ENCODE measurements at regions not wholly inside any gene's neighbourhood (a gene's known extent, or its start where the extent isn't known, plus 50 kb on each side); places are given as distances from the start of the nearest gene placed in this dataset.

DNA sequence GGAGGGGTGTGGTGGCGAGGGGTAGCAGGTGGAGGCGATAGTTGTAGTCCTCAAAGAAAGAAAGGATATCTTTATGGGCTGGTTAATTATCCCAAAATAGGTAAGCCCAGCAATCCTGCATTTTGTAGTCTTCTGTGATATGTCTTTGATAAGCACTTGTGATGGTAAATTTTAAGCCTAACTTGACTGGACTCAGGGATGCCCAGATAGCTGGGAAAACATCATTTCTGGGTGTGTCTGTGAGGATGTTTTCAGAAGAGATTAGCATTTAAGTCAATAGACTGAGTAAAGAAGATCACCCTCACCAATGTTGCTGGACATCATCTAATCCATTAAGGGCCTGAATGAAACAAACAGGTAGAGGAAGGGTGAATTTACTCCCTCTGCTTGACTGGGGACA, 124.8 kb upstream of the RIPOR2 start:
- ChIA-PET CTCF (interaction anchor here (1.6 kb wide), 1 partner anchor 43 kb away, joined by 4 read pairs; no protein-coding TSS in a partner anchor), POLR2A (no interaction called here)
- no peak for DNase-seq (ENCODE audit: extremely low spot score)
- TF ChIP-seq SUZ12 (IDR thresholded peaks at IDR 0.05) (no peak), CTBP1 (IDR thresholded peaks at IDR 0.05; ENCODE audit: borderline replicate concordance) (no peak), FOXA1 (IDR thresholded peaks at IDR 0.05) (no peak), TARDBP (IDR thresholded peaks at IDR 0.05) (no peak), ZNF384 (IDR thresholded peaks at IDR 0.05) (no peak), L3MBTL2 (conservative IDR thresholded peaks at IDR 0.05) (no peak), ELF4 (IDR thresholded peaks at IDR 0.05) (no peak)

DNA sequence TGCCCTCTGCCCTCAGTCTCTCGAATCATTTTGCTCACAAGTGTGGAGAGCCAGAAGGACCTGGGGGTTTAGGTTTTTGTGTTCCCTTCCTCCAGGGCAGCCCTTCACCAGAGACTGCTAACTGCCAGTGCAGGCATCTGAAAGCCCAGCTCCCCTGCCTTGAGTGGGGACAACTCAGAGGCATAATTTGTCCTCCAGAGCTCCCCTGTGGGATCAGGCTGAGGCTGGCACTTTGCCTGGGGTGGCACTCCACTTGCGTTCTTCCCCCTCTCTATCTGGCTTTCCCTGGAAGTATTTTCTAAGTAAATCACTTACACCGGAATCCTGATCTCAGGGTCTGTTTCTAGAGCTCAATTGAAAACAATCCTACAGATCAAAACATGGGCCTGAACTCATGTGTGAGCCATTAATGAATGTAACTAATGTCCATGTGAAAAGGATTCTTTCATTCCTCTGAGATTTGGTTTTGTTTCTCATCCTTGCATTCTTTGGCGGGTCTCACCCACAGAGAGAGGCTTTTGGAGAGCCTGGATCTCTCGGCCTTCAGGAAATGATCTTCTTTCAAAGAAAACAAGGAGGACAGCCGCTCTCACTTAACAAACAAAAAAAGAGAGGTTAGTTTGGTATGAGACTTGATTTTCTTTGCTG, 125.7 kb upstream of the RIPOR2 start:
- POLR2A ChIA-PET, result no interaction called here
- no peak for TF ChIP-seq ELF4 (IDR thresholded peaks at IDR 0.05)
- no peak for TF ChIP-seq FOXM1 (IDR thresholded peaks at IDR 0.05; ENCODE audit: borderline replicate concordance)
- TF ChIP-seq, protein P1, sequence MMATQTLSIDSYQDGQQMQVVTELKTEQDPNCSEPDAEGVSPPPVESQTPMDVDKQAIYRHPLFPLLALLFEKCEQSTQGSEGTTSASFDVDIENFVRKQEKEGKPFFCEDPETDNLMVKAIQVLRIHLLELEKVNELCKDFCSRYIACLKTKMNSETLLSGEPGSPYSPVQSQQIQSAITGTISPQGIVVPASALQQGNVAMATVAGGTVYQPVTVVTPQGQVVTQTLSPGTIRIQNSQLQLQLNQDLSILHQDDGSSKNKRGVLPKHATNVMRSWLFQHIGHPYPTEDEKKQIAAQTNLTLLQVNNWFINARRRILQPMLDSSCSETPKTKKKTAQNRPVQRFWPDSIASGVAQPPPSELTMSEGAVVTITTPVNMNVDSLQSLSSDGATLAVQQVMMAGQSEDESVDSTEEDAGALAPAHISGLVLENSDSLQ (IDR thresholded peaks at IDR 0.05), result no peak
- TF ChIP-seq LEF1 (IDR thresholded peaks at IDR 0.05; ENCODE audit: borderline replicate concordance), result no peak
- no peak for TF ChIP-seq SUZ12 (IDR thresholded peaks at IDR 0.05)
- CTCF ChIA-PET, result interaction anchor here (0.7 to 1.6 kb wide), 2 partner anchors 26 to 44 kb away, joined by 3 to 4 read pairs; no protein-coding TSS in a partner anchor
- DNase-seq (ENCODE audit: extremely low spot score), result no peak

DNA sequence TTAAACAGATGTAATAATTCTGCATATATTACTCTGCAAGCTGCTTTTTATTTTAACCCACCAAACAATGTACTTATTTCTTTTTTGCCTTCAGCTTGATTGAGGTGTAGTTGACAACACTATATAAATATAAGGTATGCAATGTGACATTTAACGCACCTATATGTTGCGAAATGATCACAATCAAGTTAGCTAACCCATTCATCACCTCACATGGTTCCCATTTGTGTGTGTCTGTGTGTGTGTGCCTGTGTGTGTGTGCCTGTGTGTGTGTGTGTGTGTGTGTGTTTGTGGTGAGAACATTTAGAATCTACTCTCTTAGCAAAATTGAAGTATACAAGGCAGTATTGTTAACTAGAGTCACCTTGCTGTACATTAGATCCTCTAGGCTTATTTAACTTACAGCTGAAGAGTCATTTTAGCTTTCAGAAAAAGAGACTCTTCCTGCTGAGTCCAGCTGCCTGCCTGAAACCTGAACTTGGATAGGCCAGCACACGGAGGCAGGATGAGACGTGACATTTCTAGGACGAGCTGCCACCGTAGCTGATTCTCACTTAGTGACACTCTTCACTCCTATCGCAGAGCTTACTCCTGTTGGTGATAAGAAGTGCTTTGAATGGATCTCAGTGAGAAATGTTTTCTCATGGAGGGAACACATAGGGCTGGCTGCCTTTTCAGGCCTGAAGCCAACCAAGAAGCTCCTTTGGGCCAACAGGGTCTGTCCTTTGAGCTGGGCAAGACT, 126.5 kb upstream of the RIPOR2 start:
- CTCF ChIA-PET, result interaction anchor here (1.6 kb wide), 1 partner anchor 45 kb away, joined by 4 read pairs; no protein-coding TSS in a partner anchor
- TF ChIP-seq LEF1 (IDR thresholded peaks at IDR 0.05; ENCODE audit: borderline replicate concordance), result no peak
- no peak for TF ChIP-seq ARNT (IDR thresholded peaks at IDR 0.05)
- no peak for TF ChIP-seq FOXA1 (IDR thresholded peaks at IDR 0.05)
- TF ChIP-seq, protein P1 (IDR thresholded peaks at IDR 0.05), result no peak
- no peak for TF ChIP-seq FOXK2 (IDR thresholded peaks at IDR 0.05)
- no peak for TF ChIP-seq SUZ12 (IDR thresholded peaks at IDR 0.05)
- TF ChIP-seq BHLHE40 (IDR thresholded peaks at IDR 0.05; ENCODE audit: borderline replicate concordance), result no peak
- no peak for TF ChIP-seq FOXM1 (IDR thresholded peaks at IDR 0.05; ENCODE audit: borderline replicate concordance)
- TF ChIP-seq NFRKB (IDR thresholded peaks at IDR 0.05), result no peak
- POLR2A ChIA-PET, result no interaction called here
- DNase-seq (ENCODE audit: extremely low spot score), result no peak

DNA sequence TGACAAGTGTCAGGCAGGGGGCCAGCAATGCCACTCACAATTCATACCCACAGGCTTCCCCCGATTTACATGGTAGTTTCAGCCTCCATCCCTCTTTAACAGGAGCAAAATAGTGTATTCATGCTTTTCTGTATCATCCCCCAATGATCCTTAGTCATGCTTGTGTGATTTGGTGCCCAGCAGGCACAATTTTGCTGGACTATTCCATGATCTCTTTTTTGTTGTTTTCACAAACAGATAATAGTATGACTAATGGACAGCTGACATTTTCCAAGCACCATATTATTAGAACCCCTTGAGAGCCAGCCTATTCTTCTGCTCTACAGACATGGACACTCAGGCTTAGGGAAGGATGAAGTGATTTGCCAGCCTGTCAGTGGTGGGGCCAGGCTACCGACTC, 128.2 kb upstream of the RIPOR2 start:
- POLR2A ChIA-PET, result no interaction called here
- CTCF ChIA-PET, result interaction anchor here (0.6 kb wide), 1 partner anchor 198 kb away, joined by 3 read pairs; no protein-coding TSS in a partner anchor
- DNase-seq (ENCODE audit: extremely low spot score), result no peak
- TF ChIP-seq NFRKB (IDR thresholded peaks at IDR 0.05) (no peak), ELF4 (IDR thresholded peaks at IDR 0.05) (no peak), FOXA1 (IDR thresholded peaks at IDR 0.05) (no peak)

DNA sequence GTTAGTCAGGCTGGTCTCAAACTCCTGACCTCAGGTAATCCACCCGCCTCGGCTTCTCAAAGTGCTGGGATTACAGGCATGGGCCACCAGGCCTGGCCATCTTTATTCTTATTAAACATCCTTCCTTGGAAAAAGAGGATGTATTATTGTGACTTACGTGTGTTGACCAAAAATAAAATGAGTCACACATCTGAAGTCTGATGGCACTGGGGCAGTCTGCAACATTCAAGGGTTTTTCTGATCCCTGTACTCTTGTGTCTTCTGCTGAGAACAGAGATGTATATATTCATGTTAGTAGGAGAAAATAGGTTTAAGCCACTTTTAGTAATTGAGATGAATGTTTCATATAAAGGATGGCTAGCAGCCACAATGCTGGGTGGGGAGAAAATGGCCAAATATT, 129.9 kb upstream of the RIPOR2 start:
- POLR2A ChIA-PET, result no interaction called here
- TF ChIP-seq HDGF (IDR thresholded peaks at IDR 0.05; ENCODE audit: borderline replicate concordance), result no peak
- TF ChIP-seq FOXM1 (IDR thresholded peaks at IDR 0.05; ENCODE audit: borderline replicate concordance), result no peak
- TF ChIP-seq LEF1 (IDR thresholded peaks at IDR 0.05; ENCODE audit: borderline replicate concordance), result no peak
- TF ChIP-seq CTBP1 (IDR thresholded peaks at IDR 0.05; ENCODE audit: borderline replicate concordance), result no peak
- TF ChIP-seq BHLHE40 (IDR thresholded peaks at IDR 0.05; ENCODE audit: borderline replicate concordance), result no peak
- no peak for TF ChIP-seq TARDBP (IDR thresholded peaks at IDR 0.05)
- TF ChIP-seq, protein P1 (IDR thresholded peaks at IDR 0.05), result no peak
- no peak for TF ChIP-seq NFRKB (IDR thresholded peaks at IDR 0.05)
- no peak for TF ChIP-seq SP1 (IDR thresholded peaks at IDR 0.05)
- TF ChIP-seq FOXK2 (IDR thresholded peaks at IDR 0.05), result no peak
- DNase-seq (ENCODE audit: extremely low spot score), result no peak
- CTCF ChIA-PET, result no interaction called here

DNA sequence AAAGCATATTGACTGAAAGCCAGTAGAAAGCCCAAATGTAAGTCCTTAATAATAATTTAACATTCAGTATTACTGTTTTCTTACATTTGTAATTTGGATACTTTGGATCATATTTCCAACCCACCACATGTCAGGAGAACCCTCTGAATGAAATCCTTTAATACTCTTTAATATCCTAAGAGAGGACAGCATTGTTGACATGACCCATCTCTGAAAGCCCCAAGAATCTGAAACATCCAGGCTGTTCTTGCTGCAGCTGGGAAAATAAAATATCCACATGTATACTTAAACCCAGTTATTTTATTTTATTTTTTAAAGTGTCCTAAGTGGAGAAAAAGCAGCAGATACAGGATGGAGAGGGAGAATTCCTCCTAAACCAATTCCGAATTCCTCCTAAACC, 130.8 kb upstream of the RIPOR2 start:
- ChIA-PET POLR2A (no interaction called here), CTCF (no interaction called here)
- DNase-seq (ENCODE audit: extremely low spot score), result no peak
- no peak for TF ChIP-seq BHLHE40 (IDR thresholded peaks at IDR 0.05; ENCODE audit: borderline replicate concordance)
- no peak for TF ChIP-seq SP1 (IDR thresholded peaks at IDR 0.05)
- no peak for TF ChIP-seq SUZ12 (IDR thresholded peaks at IDR 0.05)
- no peak for TF ChIP-seq ZNF384 (IDR thresholded peaks at IDR 0.05)
- no peak for TF ChIP-seq NFRKB (IDR thresholded peaks at IDR 0.05)

DNA sequence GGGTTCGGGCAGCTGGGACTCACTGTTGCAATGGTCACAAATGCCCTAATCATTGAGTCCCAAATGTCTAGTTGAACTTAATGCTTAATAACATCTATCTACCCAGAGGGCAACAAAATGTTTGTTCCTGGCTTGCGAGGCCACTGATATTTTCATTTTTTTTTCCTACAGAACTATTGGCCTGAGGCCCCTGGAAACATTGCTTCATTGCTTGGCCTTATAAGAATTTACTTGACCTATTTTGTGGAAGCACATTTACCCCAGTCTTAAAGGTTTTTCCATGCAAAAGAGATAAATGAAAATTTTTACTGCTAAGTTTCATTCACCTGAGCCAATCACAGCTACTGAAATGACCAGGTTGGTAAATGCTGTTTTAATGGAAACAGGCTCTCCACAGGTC, 133.1 kb upstream of the RIPOR2 start:
- no peak for DNase-seq (ENCODE audit: extremely low spot score)
- TF ChIP-seq ZNF384 (IDR thresholded peaks at IDR 0.05), result no peak
- no peak for TF ChIP-seq TARDBP (IDR thresholded peaks at IDR 0.05)
- no peak for TF ChIP-seq SUZ12 (IDR thresholded peaks at IDR 0.05)
- TF ChIP-seq FOXK2 (IDR thresholded peaks at IDR 0.05), result no peak
- TF ChIP-seq ARNT (IDR thresholded peaks at IDR 0.05), result no peak
- TF ChIP-seq SP1 (IDR thresholded peaks at IDR 0.05), result no peak
- no peak for TF ChIP-seq NFRKB (IDR thresholded peaks at IDR 0.05)
- TF ChIP-seq LEF1 (IDR thresholded peaks at IDR 0.05; ENCODE audit: borderline replicate concordance), result no peak
- no peak for TF ChIP-seq HDGF (IDR thresholded peaks at IDR 0.05; ENCODE audit: borderline replicate concordance)
- no peak for TF ChIP-seq L3MBTL2 (conservative IDR thresholded peaks at IDR 0.05)
- POLR2A ChIA-PET, result no interaction called here
- CTCF ChIA-PET, result no interaction called here
